SK-N-SH (cell line): ENCODE measurements at regions not wholly inside any gene's neighbourhood (a gene's known extent, or its start where the extent isn't known, plus 50 kb on each side); places are given as distances from the start of the nearest gene placed in this dataset.

Experiments
- CTCF ChIA-PET: fragments of 300-600, 350-600 bp; formaldehyde crosslinking; extraction: SDS; loops from one replicate; lab custom pipeline; 2021; lab: Yijun Ruan, JAX
- POLR2A ChIA-PET: fragments of 350-600 bp; sonication (Branson Sonifier 250); formaldehyde crosslinking; extraction: SDS; loops from one replicate; lab custom pipeline; 2020; ENCODE audit warnings: antibody characterized with exemption, inconsistent platforms; lab: Yijun Ruan, JAX
- DNase-seq: peaks from one replicate; pipeline ENCODE4 v3.0.0; 2012
- H2AFZ ChIP-seq: fragments of 200-600 bp; sonication (generic); 2 replicates; pipeline ENCODE4 v1.8.1; 2016; ENCODE audit warnings: antibody characterized with exemption, mild to moderate bottlenecking, low read depth
- H3F3A ChIP-seq: fragments of 200-600 bp; sonication (generic); replicated peaks from 2 replicates; pipeline ENCODE3; 2016; ENCODE audit warnings: antibody characterized with exemption, mild to moderate bottlenecking; ENCODE audit not compliant: insufficient read depth
- H3K27ac ChIP-seq, 2 experiments: fragments of 200-500 bp in 1 of 2; fragments of 200-600 bp in 1 of 2; sonication (Bioruptor generic) in 1 of 2; sonication (generic), shearing (Covaris generic) in 1 of 2; 2 replicates each; pipeline versions ENCODE4 v1.5.1 to v1.6.1; 2014 to 2016; ENCODE audit warnings: low read depth in 2 of 2, inconsistent platforms in 1 of 2, low read length in 1 of 2, mild to moderate bottlenecking in 1 of 2, mixed read lengths in 1 of 2
- H3K27me3 ChIP-seq: fragments of 200-600 bp; sonication (generic), shearing (Covaris generic); 2 replicates; pipeline ENCODE4 v1.6.1; 2016; ENCODE audit warnings: mixed run types; ENCODE audit not compliant: insufficient read depth
- H3K36me3 ChIP-seq, 2 experiments: fragments of 200-500 bp in 1 of 2; fragments of 200-600 bp in 1 of 2; sonication (Bioruptor generic) in 1 of 2; sonication (generic) in 1 of 2; replicated peaks in 1 of 2; 2 replicates each; pipeline versions ENCODE3 to v1.5.1; 2014 to 2016; ENCODE audit warnings: low read length in 1 of 2, mild to moderate bottlenecking in 1 of 2; ENCODE audit not compliant: insufficient read depth in 2 of 2, control insufficient read depth in 1 of 2
- H3K4me1 ChIP-seq, 2 experiments: fragments of 200-500 bp in 1 of 2; fragments of 200-600 bp in 1 of 2; sonication (Bioruptor generic) in 1 of 2; sonication (generic), shearing (Covaris generic) in 1 of 2; 2 replicates each; pipeline versions ENCODE4 v1.5.1 to v1.6.1; 2014 to 2016; ENCODE audit warnings: low read depth in 1 of 2, low read length in 1 of 2, mixed run types in 1 of 2; ENCODE audit not compliant: insufficient read depth in 2 of 2, control insufficient read depth in 1 of 2
- H3K4me2 ChIP-seq: fragments of 200-600 bp; sonication (generic), shearing (Covaris generic); 2 replicates; pipeline ENCODE4 v1.6.1; 2017; ENCODE audit warnings: mixed run types
- H3K4me3 ChIP-seq, 2 experiments: fragments of 200-500 bp in 1 of 2; fragments of 200-600 bp in 1 of 2; sonication (Bioruptor generic) in 1 of 2; sonication (generic), shearing (Covaris generic) in 1 of 2; 2 replicates each; pipeline versions ENCODE4 v1.5.1 to v1.8.1; 2014 to 2016; ENCODE audit warnings: low read depth in 2 of 2, inconsistent platforms in 1 of 2, low read length in 1 of 2, mild to moderate bottlenecking in 1 of 2, mixed read lengths in 1 of 2, moderate library complexity in 1 of 2
- H3K79me2 ChIP-seq: fragments of 200-600 bp; sonication (generic); 2 replicates; pipeline ENCODE4 v1.8.1; 2017; ENCODE audit warnings: mild to moderate bottlenecking; ENCODE audit not compliant: insufficient read depth
- H3K9ac ChIP-seq: fragments of 200-600 bp; sonication (generic); 2 replicates; pipeline ENCODE4 v1.6.1; 2017; ENCODE audit warnings: mixed run types
- H3K9me2 ChIP-seq: fragments of 200-600 bp; sonication (generic); 2 replicates; pipeline ENCODE4 v1.6.1; 2017; ENCODE audit warnings: mixed run types
- H3K9me3 ChIP-seq: fragments of 200-600 bp; sonication (generic); 2 replicates; pipeline ENCODE4 v1.6.1; 2017; ENCODE audit warnings: mixed run types, mild to moderate bottlenecking, moderate library complexity
- H4K20me1 ChIP-seq: fragments of 200-600 bp; sonication (generic); 2 replicates; pipeline ENCODE4 v1.6.1; 2017; ENCODE audit warnings: mild to moderate bottlenecking, mixed run types; ENCODE audit not compliant: insufficient read depth
- CTCF ChIP-seq: fragments of 200-600 bp; sonication (generic); IDR thresholded peaks from 2 replicates; pipeline ENCODE4 v1.6.1; 2017; ENCODE audit warnings: antibody characterized with exemption, mild to moderate bottlenecking, moderate library complexity
- ELF1 ChIP-seq: IDR thresholded peaks from 2 replicates; pipeline ENCODE4 v1.4.0; 2012
- EZH2phosphoT487 ChIP-seq: fragments of 200-600 bp; sonication (generic); IDR thresholded peaks from 2 replicates; pipeline ENCODE4 v1.6.1; 2017; ENCODE audit warnings: low read depth, mixed run types, mild to moderate bottlenecking, antibody characterized with exemption, moderate library complexity, borderline replicate concordance
- FOSL2 ChIP-seq: IDR thresholded peaks from 2 replicates; pipeline ENCODE4 v1.4.0; 2012; ENCODE audit warnings: low read depth, mild to moderate bottlenecking, moderate library complexity, borderline replicate concordance
- FOXM1 ChIP-seq: IDR thresholded peaks from 2 replicates; pipeline ENCODE4 v1.4.0; 2012; ENCODE audit warnings: low read depth, mild to moderate bottlenecking
- MAX ChIP-seq: IDR thresholded peaks from 2 replicates; pipeline ENCODE4 v1.4.0; 2012; ENCODE audit warnings: low read depth
- MEF2A ChIP-seq: IDR thresholded peaks from 2 replicates; pipeline ENCODE4 v1.4.0; 2012; ENCODE audit warnings: low read depth, borderline replicate concordance
- MXI1 ChIP-seq: IDR thresholded peaks from 2 replicates; pipeline ENCODE4 v1.6.1; 2012; ENCODE audit warnings: mild to moderate bottlenecking, low read depth, low read length, improper control_type of control experiment
- RAD21 ChIP-seq: IDR thresholded peaks from 2 replicates; pipeline ENCODE4 v1.6.1; 2012; ENCODE audit warnings: mild to moderate bottlenecking, low read length
- REST ChIP-seq: IDR thresholded peaks from 2 replicates; pipeline ENCODE4 v1.6.1; 2012; ENCODE audit warnings: mild to moderate bottlenecking, low read depth, low read length, moderate library complexity
- RFX5 ChIP-seq: IDR thresholded peaks from 2 replicates; pipeline ENCODE4 v1.6.1; 2012; ENCODE audit warnings: mild to moderate bottlenecking, improper control_type of control experiment, low read length
- SIN3A ChIP-seq: IDR thresholded peaks from 2 replicates; pipeline ENCODE4 v1.6.1; 2012; ENCODE audit warnings: low read depth, mild to moderate bottlenecking, low read length, moderate library complexity, borderline replicate concordance
- TAF1 ChIP-seq: IDR thresholded peaks from 2 replicates; pipeline ENCODE4 v1.6.1; 2012; ENCODE audit warnings: low read depth, mild to moderate bottlenecking, low read length, moderate library complexity, borderline replicate concordance
- TEAD4 ChIP-seq: IDR thresholded peaks from 2 replicates; pipeline ENCODE4 v1.4.0; 2012; ENCODE audit warnings: mild to moderate bottlenecking, borderline replicate concordance; ENCODE audit not compliant: insufficient read depth
- USF2 ChIP-seq: fragments of 150-350 bp; IDR thresholded peaks from 2 replicates; pipeline ENCODE4 v1.6.1; 2017; ENCODE audit warnings: antibody characterized with exemption, low read length, low read depth, borderline replicate concordance
- YY1 ChIP-seq: IDR thresholded peaks from 2 replicates; pipeline ENCODE4 v1.4.0; 2012; ENCODE audit warnings: low read depth, mild to moderate bottlenecking
- WGBS: methylation state at CpG from one replicate; pipeline ENCODE4 v1.1.6; 2017; ENCODE audit warnings: low lambda C conversion rate; 5-methylcytosine and 5-hydroxymethylcytosine counted together

- Histone ChIP-seq H3K9me2 (no peaks in the 10 kb centered on the region), H4K20me1 (no peaks in the 10 kb centered on the region), H3F3A (no peaks in the 10 kb centered on the region), H3K9me3 (no peaks in the 10 kb centered on the region), H2AFZ (no peak overlapping the region), H3K4me2 (no peak overlapping the region), H3K27me3 (no peaks in the 10 kb centered on the region), H3K79me2 (no peaks in the 10 kb centered on the region), H3K4me3 (no peak overlapping the region), H3K4me1 (peaks cover 0 to 12% of the 10 kb centered on the region in 2 experiments; a peak in 2 of 4 replicates), H3K9ac (no peak overlapping the region), H3K27ac (no peak overlapping the region), H3K36me3 (no peaks in the 10 kb centered on the region)
- TF ChIP-seq MXI1: no peak
- TF ChIP-seq RFX5: no peak
- TF ChIP-seq YY1: no peak
- TF ChIP-seq SIN3A: no peak
- no peak for TF ChIP-seq MAX
- TF ChIP-seq ELF1: no peak
- TF ChIP-seq USF2: no peak
- no peak for TF ChIP-seq TAF1
- no peak for TF ChIP-seq RAD21
- no peak for TF ChIP-seq FOSL2
- TF ChIP-seq CTCF: no peak
- TF ChIP-seq REST: no peak
- no peak for TF ChIP-seq FOXM1
- no peak for TF ChIP-seq EZH2phosphoT487
- TF ChIP-seq TEAD4: no peak
- no peak for TF ChIP-seq MEF2A
- DNase-seq: no peak
- WGBS: 72% methylated on average over 1 of the region's 1 CpG
- CTCF ChIA-PET: no interaction called here
- POLR2A ChIA-PET: no interaction called here
These were observed 208.0 kb upstream of the PDE4D start for GRCh38 chr5:60101573-60101972.
